IMR-90 (cell line): ENCODE measurements at regions not wholly inside any gene's neighbourhood (a gene's known extent, or its start where the extent isn't known, plus 50 kb on each side); places are given as distances from the start of the nearest gene placed in this dataset.
A peak's percentile ranks its signal among the peaks of the same experiment; 100 is the strongest.

Source experiments
- ATAC-seq: fragments of 200-7000 bp; cut with Tn5 transposase; 2 replicates; pipeline ENCODE4 v1.9.1; 2020; ENCODE audit warnings: low read depth, mild to moderate bottlenecking, moderate library complexity
- BruUV-seq: library from RNA; stranded (reverse); fragments of 400-500 nt; replicated peaks from 2 replicates; lab custom pipeline; 2021; lab: Mats Ljungman, UMichigan
- CTCF ChIA-PET: fragments of 300-600 bp; formaldehyde crosslinking; extraction: SDS; loops from one replicate; lab custom pipeline; 2021; ENCODE audit warnings: antibody characterized with exemption; lab: Yijun Ruan, JAX
- POLR2A ChIA-PET: fragments of 300-600 bp; sonication (Branson Sonifier 250); formaldehyde crosslinking; loops from one replicate; lab custom pipeline; 2022; ENCODE audit warnings: antibody characterized with exemption; ENCODE audit not compliant: unreplicated experiment; lab: Charles Lee
- DNase-seq: peaks from one replicate; pipeline ENCODE4 v3.0.0; 2013
- H2AFZ ChIP-seq: replicated peaks from 2 replicates; pipeline ENCODE3; 2013; ENCODE audit warnings: low read length, mild to moderate bottlenecking; ENCODE audit not compliant: poor library complexity
- H2AK5ac ChIP-seq: 2 replicates; pipeline ENCODE4 v1.6.1; 2013; ENCODE audit warnings: low read depth, low read length, inconsistent platforms
- H2AK9ac ChIP-seq: replicated peaks from 2 replicates; pipeline ENCODE3; 2013; ENCODE audit warnings: mild to moderate bottlenecking, low read depth, low read length, moderate library complexity; ENCODE audit not compliant: poor library complexity
- H2BK120ac ChIP-seq: 2 replicates; pipeline ENCODE4 v1.6.1; 2013; ENCODE audit warnings: low read depth, low read length, inconsistent platforms
- H2BK15ac ChIP-seq: 3 replicates; pipeline ENCODE4 v1.6.1; 2013; ENCODE audit warnings: low read depth, low read length, inconsistent platforms
- H2BK20ac ChIP-seq: 2 replicates; pipeline ENCODE4 v1.6.1; 2013; ENCODE audit warnings: low read depth, mild to moderate bottlenecking, inconsistent platforms, low read length, moderate library complexity
- H2BK5ac ChIP-seq: 2 replicates; pipeline ENCODE4 v1.6.1; 2013; ENCODE audit warnings: mild to moderate bottlenecking, low read depth, low read length, inconsistent platforms; ENCODE audit not compliant: poor library complexity, severe bottlenecking
- H3K14ac ChIP-seq: replicated peaks from 2 replicates; pipeline ENCODE4 v1.6.1; 2013; ENCODE audit warnings: low read depth, low read length, inconsistent platforms
- H3K18ac ChIP-seq: 2 replicates; pipeline ENCODE4 v1.6.1; 2013; ENCODE audit warnings: low read depth, low read length, control low read depth
- H3K23ac ChIP-seq: 2 replicates; pipeline ENCODE4 v1.6.1; 2013; ENCODE audit warnings: low read depth, low read length, inconsistent platforms
- H3K27ac ChIP-seq: 2 replicates; pipeline ENCODE4 v1.5.1; 2013; ENCODE audit warnings: mild to moderate bottlenecking, control low read depth, low read length; ENCODE audit not compliant: insufficient read depth
- H3K27me3 ChIP-seq: 2 replicates; pipeline ENCODE4 v1.6.1; 2013; ENCODE audit warnings: low read length; ENCODE audit not compliant: control insufficient read depth, insufficient read depth
- H3K36me3 ChIP-seq: 2 replicates; pipeline ENCODE4 v1.6.1; 2013; ENCODE audit warnings: low read length, mixed read lengths; ENCODE audit not compliant: control insufficient read depth, insufficient read depth
- H3K4ac ChIP-seq: 2 replicates; pipeline ENCODE4 v1.6.1; 2013; ENCODE audit warnings: low read depth, low read length, inconsistent platforms
- H3K4me1 ChIP-seq: 2 replicates; pipeline ENCODE4 v1.6.1; 2013; ENCODE audit warnings: low read length, mixed read lengths; ENCODE audit not compliant: control insufficient read depth, insufficient read depth
- H3K4me2 ChIP-seq: 2 replicates; pipeline ENCODE4 v1.6.1; 2013; ENCODE audit warnings: low read depth, mild to moderate bottlenecking, control low read depth, low read length, moderate library complexity
- H3K4me3 ChIP-seq: 2 replicates; pipeline ENCODE4 v1.5.1; 2013; ENCODE audit warnings: low read depth, mild to moderate bottlenecking, control low read depth, low read length, moderate library complexity; ENCODE audit not compliant: insufficient read depth
- H3K56ac ChIP-seq: 2 replicates; pipeline ENCODE4 v1.6.1; 2013; ENCODE audit warnings: low read length, inconsistent platforms; ENCODE audit not compliant: insufficient read depth; ENCODE audit errors: extremely low read depth
- H3K79me1 ChIP-seq, 2 experiments: 2 replicates each; pipeline ENCODE4 v1.6.1; 2013; ENCODE audit warnings: low read length in 2 of 2, inconsistent platforms in 1 of 2, low read depth in 1 of 2
- H3K9ac ChIP-seq: 2 replicates; pipeline ENCODE4 v1.6.1; 2013; ENCODE audit warnings: low read depth, low read length, control low read depth
- H3K9me1 ChIP-seq: 2 replicates; pipeline ENCODE4 v1.6.1; 2013; ENCODE audit warnings: low read length, inconsistent platforms; ENCODE audit not compliant: insufficient read depth
- H3K9me3 ChIP-seq: 2 replicates; pipeline ENCODE4 v1.6.1; 2013; ENCODE audit warnings: low read length; ENCODE audit not compliant: control insufficient read depth, insufficient read depth
- H4K20me1 ChIP-seq: 2 replicates; pipeline ENCODE4 v1.6.1; 2013; ENCODE audit warnings: low read length, inconsistent platforms; ENCODE audit not compliant: insufficient read depth
- H4K5ac ChIP-seq: 2 replicates; pipeline ENCODE4 v1.6.1; 2013; ENCODE audit warnings: mild to moderate bottlenecking, low read depth, low read length, control low read depth
- H4K8ac ChIP-seq, 2 experiments: 2 replicates each; pipeline ENCODE4 v1.6.1; 2013; ENCODE audit warnings: low read depth in 2 of 2, low read length in 2 of 2, control low read depth in 1 of 2, inconsistent platforms in 1 of 2
- H4K91ac ChIP-seq: 2 replicates; pipeline ENCODE4 v1.6.1; 2013; ENCODE audit warnings: low read depth, low read length, inconsistent platforms; ENCODE audit not compliant: insufficient read depth
- BHLHE40 ChIP-seq: fragments of 150-350 bp; IDR thresholded peaks from 2 replicates; pipeline ENCODE4 v1.6.1; 2016; ENCODE audit warnings: mild to moderate bottlenecking, low read depth, low read length
- CTCF ChIP-seq: conservative IDR thresholded peaks from 2 replicates; pipeline ENCODE4 v1.5.1; 2012; ENCODE audit warnings: mild to moderate bottlenecking, low read depth, low read length, improper control_type of control experiment
- FOS ChIP-seq: fragments of 150-350 bp; IDR thresholded peaks from 2 replicates; pipeline ENCODE4 v1.6.1; 2016; ENCODE audit warnings: low read depth, low read length
- RCOR1 ChIP-seq: IDR thresholded peaks from 2 replicates; pipeline ENCODE4 v1.6.1; 2012; ENCODE audit warnings: mild to moderate bottlenecking, low read length, improper control_type of control experiment; ENCODE audit not compliant: insufficient replicate concordance
- SMC3 ChIP-seq: fragments of 150-350 bp; IDR thresholded peaks from 2 replicates; pipeline ENCODE4 v1.6.1; 2016; ENCODE audit warnings: low read depth, mild to moderate bottlenecking, antibody characterized with exemption, low read length, moderate library complexity
- USF2 ChIP-seq: fragments of 150-350 bp; IDR thresholded peaks from 2 replicates; pipeline ENCODE4 v1.6.1; 2017; ENCODE audit warnings: mild to moderate bottlenecking, antibody characterized with exemption, low read length, low read depth
- WGBS, 2 experiments: methylation state at CpG; one replicate each; pipeline versions ENCODE4 v1.1.5 to v1.1.7; 2013; ENCODE audit warnings: missing lambda C conversion rate in 2 of 2; ENCODE audit not compliant: insufficient read length in 1 of 2; ENCODE audit errors: extremely low coverage in 2 of 2; 5-methylcytosine and 5-hydroxymethylcytosine counted together
- dilution Hi-C: fragments of 300-500 bp; cut with HindIII; formaldehyde crosslinking; loops from one replicate; pipeline ENCODE4 v1.14.3; 2018; ENCODE audit warnings: low sequenced_read_pairs; ENCODE audit not compliant: unreplicated experiment
- in situ Hi-C: fragments of 300-500 bp; cut with MboI; formaldehyde crosslinking; loops from 3 replicates; pipeline ENCODE4 v1.14.3; 2019; ENCODE audit warnings: low sequenced_read_pairs, inconsistent platforms, mixed read lengths
- intact Hi-C: fragments of 100-400 bp; cut with micrococcal nuclease; formaldehyde crosslinking; loops from 2 replicates; pipeline ENCODE4 v1.10.0; 2022

- no peaks in the 10 kb centered on the region for H3K27me3 ChIP-seq
- H3K9me1 ChIP-seq = no peaks in the 10 kb centered on the region
- no peak overlapping the region for H2BK120ac ChIP-seq
- no peak overlapping the region for H3K56ac ChIP-seq
- no peak overlapping the region for H3K18ac ChIP-seq
- H2BK5ac ChIP-seq = no peak overlapping the region
- intact Hi-C loops (no loop called here), dilution Hi-C loops (no loop called here), in situ Hi-C loops (no loop called here)
- no peak overlapping the region for H4K91ac ChIP-seq
- H3K9me3 ChIP-seq = no peaks in the 10 kb centered on the region
- no peak overlapping the region for H2AFZ ChIP-seq
- H2AK5ac ChIP-seq = no peak overlapping the region
- no peak overlapping the region for H3K27ac ChIP-seq
- ChIA-PET POLR2A (no interaction called here), CTCF (interaction anchor here (0.6 kb wide), 1 partner anchor 1222 kb away, joined by 4 read pairs; no protein-coding TSS in a partner anchor)
- no peak overlapping the region for H2BK20ac ChIP-seq
- no peak overlapping the region for H4K5ac ChIP-seq
- H3K4me3 ChIP-seq = no peak overlapping the region
- WGBS, 2 experiments = no CpG with 5 or more reads among the region's 4 CpGs
- no peak overlapping the region for H2AK9ac ChIP-seq
- ATAC-seq (no peak), DNase-seq (peak; percentile 8)
- H3K4me2 ChIP-seq = no peak overlapping the region
- no peak overlapping the region for H3K14ac ChIP-seq
- H3K4me1 ChIP-seq = no peaks in the 10 kb centered on the region
- H3K36me3 ChIP-seq = no peaks in the 10 kb centered on the region
- H4K20me1 ChIP-seq = no peaks in the 10 kb centered on the region
- no peak overlapping the region for H2BK15ac ChIP-seq
- H3K23ac ChIP-seq = no peak overlapping the region
- BruUV-seq = no TSS peak
- no peak overlapping the region for H4K8ac ChIP-seq
- no peak overlapping the region for H3K4ac ChIP-seq
- no peaks in the 10 kb centered on the region for H3K79me1 ChIP-seq
- TF ChIP-seq SMC3 = no peak
- no peak for TF ChIP-seq CTCF
- TF ChIP-seq RCOR1 = no peak
- TF ChIP-seq FOS = no peak
- no peak for TF ChIP-seq USF2
- TF ChIP-seq BHLHE40 = no peak
- H3K9ac ChIP-seq = no peak overlapping the region
Observed at GRCh38 chr6:92297101-92297500, 1122.3 kb downstream of the EPHA7 start.
